ENCODE measurements at regions not wholly inside any gene's neighbourhood (a gene's known extent, or its start where the extent isn't known, plus 50 kb on each side); places are given as distances from the start of the nearest gene placed in this dataset.
A peak's percentile ranks its signal among the peaks of the same experiment; 100 is the strongest.

DNA sequence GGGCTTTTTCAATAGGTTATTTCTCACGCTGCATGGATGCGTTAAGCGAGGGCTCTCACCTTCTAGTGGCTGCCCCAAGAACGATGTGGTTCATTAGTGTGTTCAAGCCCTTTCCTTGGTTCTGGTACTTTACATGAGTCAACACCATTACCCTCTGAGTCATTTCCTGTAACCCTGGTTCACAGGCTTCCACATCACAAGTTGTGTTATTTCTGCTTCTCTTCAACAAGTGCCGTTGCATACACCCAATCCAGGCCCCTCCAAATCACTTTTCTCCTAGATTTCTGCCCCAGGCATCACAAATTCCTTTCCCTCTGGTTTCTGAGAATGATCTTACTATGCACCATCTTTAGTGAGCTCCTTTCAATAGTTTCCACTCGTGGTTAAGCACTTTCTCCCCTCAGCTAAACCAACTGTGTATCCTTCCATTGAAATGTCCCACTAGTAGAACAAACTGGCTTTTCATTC lies 69.5 kb upstream of the RAD23B start:
- DNase-seq, result peak; percentile 35
- H3K4me3 ChIP-seq, result no peak overlapping the region
- no peaks in the 10 kb centered on the region for H3K27me3 ChIP-seq

GRCh38 chr9:107214381-107214780 lies 68.7 kb upstream of the RAD23B start:
- H3K9me3 ChIP-seq, result no peaks in the 10 kb centered on the region
- H3K36me3 ChIP-seq, result no peaks in the 10 kb centered on the region
- H3K4me3 ChIP-seq, result no peak overlapping the region
- H3K27me3 ChIP-seq, result no peaks in the 10 kb centered on the region
- DNase-seq, result no peak

More for the DNA sequence above, 69.5 kb upstream of the RAD23B start:
- no peaks in the 10 kb centered on the region for H3K36me3 ChIP-seq
- H3K9me3 ChIP-seq, result no peaks in the 10 kb centered on the region

DNA sequence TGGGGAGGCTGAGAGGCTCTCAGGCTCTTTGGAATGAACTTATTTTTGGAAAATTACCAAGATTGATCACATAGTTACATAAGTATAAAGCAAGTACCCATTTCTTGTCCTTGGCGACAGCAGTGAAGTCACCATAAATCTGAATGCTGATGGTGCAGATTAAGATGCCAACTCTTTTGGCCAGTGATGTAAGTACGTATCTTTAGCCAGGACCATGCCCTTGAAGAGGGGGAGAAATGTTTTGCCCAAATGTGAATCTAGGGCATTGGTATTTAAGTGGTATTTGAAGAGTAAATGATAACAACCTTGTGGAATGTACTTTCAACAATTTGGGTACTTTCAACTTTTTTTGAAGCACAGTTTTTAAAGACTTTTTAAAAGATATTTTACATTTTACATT lies 68.2 kb upstream of the RAD23B start:
- peak; percentile 19 for DNase-seq
- Histone ChIP-seq H3K27me3 (no peaks in the 10 kb centered on the region), H3K4me3 (no peak overlapping the region)

GRCh38 chr9:107215381-107215780 lies 67.7 kb upstream of the RAD23B start:
- no peak for DNase-seq
- Histone ChIP-seq H3K4me3 (no peak overlapping the region), H3K9me3 (no peaks in the 10 kb centered on the region), H3K36me3 (no peaks in the 10 kb centered on the region), H3K27me3 (no peaks in the 10 kb centered on the region)

More for the DNA sequence above, 68.2 kb upstream of the RAD23B start:
- Histone ChIP-seq H3K36me3 (no peaks in the 10 kb centered on the region), H3K9me3 (no peaks in the 10 kb centered on the region)

DNA sequence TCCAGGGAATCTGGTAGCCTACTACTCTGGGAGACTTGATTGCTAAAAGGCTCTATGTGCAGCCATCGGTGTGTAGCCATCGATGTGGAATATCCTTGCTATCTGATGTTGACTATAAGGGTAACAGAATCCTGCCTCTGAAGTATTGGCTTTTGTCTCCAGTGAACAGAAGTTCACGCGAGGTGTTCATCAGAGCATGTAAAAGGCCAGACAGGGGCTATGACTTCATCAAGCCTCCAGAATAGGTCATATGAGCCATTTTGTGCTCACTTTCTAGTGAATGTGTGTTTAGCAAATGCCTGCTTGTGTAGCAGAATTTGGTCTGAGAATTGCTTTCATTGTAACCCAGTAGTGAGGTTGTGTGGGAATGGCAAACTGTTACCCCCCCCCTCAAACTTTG lies 66.8 kb upstream of the RAD23B start:
- Histone ChIP-seq H3K9me3 (no peaks in the 10 kb centered on the region), H3K4me3 (no peak overlapping the region), H3K27me3 (no peaks in the 10 kb centered on the region), H3K36me3 (no peaks in the 10 kb centered on the region)
- DNase-seq, result no peak

DNA sequence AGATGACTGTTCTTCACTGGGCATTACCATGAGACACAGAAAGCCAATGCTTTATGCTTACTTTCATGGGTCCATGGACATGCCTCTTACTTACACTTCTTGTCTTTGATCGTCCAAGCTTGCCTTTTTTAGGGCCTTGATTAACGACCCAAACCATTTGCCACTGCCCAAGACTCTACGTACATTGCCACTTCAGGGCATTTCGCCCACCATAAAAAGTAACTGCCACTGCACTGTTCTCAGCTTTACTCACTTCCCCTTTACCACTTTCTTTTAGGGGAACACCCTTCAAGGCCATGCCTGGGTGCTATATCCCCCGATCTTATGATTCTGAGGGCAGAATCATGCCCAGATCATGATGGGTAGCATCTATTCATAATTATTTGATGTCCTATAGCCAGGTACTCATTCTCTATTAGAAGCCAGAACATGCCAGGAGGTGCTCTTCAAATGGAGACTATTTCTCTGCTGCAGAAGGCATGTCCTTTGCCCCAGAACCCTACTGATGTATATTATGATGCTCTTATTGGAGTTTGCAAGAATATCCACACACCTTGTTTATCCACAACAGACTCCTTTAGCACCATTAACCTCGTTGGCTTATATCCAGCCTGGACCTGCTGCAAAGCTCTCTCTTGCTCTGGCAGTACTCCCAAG lies 64.1 kb upstream of the RAD23B start:
- H3K27me3 ChIP-seq, result no peaks in the 10 kb centered on the region
- no peak overlapping the region for H3K4me3 ChIP-seq
- H3K9me3 ChIP-seq, result no peaks in the 10 kb centered on the region
- DNase-seq, result no peak
- no peaks in the 10 kb centered on the region for H3K36me3 ChIP-seq

DNA sequence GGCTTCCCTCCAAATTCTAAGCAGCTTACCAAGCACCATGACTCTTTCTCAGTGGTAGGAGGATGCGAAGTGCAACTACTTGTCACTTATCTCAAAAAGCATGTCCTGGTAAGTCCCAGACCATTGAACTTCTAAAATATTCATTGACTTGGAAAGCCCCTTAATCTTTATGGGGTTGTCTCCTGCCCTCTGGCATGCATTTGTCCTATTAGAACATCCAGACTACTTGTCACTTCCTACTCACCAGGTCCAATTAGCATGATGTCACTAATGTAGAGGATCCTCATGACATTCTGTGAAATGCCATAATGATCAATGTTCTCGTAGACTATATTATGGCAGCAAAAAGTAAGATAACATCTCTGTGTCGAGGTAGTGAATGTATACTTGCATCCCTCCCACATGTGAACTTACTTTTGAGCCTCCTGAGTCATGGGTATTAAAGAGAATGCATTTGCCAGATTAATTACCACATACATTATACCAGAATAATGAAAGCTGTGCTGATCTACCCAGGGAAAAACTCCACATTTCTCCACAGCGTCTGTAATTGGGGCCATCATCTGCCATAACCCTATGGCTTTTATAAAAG lies 63.5 kb upstream of the RAD23B start:
- Histone ChIP-seq H3K9me3 (no peaks in the 10 kb centered on the region), H3K4me3 (no peak overlapping the region), H3K27me3 (no peaks in the 10 kb centered on the region), H3K36me3 (no peaks in the 10 kb centered on the region)
- DNase-seq, result no peak

- Histone ChIP-seq H3K36me3 (no peaks in the 10 kb centered on the region), H3K4me3 (no peak overlapping the region), H3K27me3 (no peaks in the 10 kb centered on the region), H3K9me3 (no peaks in the 10 kb centered on the region)
- DNase-seq, result no peak
These were observed 61.8 kb upstream of the RAD23B start for GRCh38 chr9:107221321-107221720.

DNA sequence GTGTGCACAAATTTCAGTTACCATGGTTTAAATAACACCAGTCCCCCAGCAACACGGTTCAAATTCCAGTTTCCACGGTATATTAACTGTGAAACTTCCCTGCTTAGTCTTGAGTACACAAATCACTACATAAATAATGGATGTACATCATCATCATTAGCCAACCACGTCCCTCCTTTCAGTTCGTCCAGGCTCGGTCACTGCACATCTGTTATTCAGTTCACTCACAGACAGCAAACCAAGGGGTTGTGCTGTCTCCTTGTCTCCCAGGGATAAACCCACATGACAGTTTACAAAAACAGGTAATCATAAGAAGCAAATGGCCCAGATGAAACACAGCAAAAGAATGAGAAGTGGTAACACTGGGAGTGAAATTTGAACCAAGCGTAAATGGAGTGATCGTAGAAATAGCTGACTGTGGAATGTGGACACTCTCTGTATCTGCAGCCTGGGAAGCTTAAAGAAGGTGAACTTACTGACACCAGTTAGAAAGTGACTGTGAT lies 61.0 kb upstream of the RAD23B start:
- H3K27me3 ChIP-seq, result no peaks in the 10 kb centered on the region
- no peaks in the 10 kb centered on the region for H3K36me3 ChIP-seq
- DNase-seq, result no peak
- no peaks in the 10 kb centered on the region for H3K9me3 ChIP-seq
- H3K4me3 ChIP-seq, result no peak overlapping the region

GRCh38 chr9:107223381-107223780 lies 59.7 kb upstream of the RAD23B start:
- Histone ChIP-seq H3K27me3 (no peaks in the 10 kb centered on the region), H3K36me3 (no peaks in the 10 kb centered on the region), H3K9me3 (no peaks in the 10 kb centered on the region), H3K4me3 (no peak overlapping the region)
- DNase-seq, result no peak

DNA sequence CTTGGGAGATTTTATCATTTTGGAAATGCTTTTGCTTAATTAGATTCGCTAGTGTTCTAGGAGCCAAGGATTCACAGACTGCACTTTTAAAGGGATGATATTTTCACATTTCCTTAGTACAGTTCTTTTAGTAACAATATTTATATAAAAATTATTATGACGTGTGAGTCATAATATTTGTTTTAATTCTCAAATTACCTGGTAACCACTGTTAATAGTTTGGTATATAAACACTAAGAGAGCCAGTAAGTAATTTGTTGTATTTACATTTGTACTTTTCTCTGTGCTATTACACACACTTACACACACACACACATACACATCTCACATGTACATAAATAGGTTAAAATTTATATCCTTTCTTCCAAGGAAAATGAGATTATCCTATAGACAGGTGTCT lies 58.8 kb upstream of the RAD23B start:
- Histone ChIP-seq H3K27me3 (no peaks in the 10 kb centered on the region), H3K36me3 (no peaks in the 10 kb centered on the region), H3K4me3 (no peak overlapping the region), H3K9me3 (no peaks in the 10 kb centered on the region)
- DNase-seq, result no peak

GRCh38 chr9:107226421-107226820 lies 56.7 kb upstream of the RAD23B start:
- Histone ChIP-seq H3K36me3 (no peaks in the 10 kb centered on the region), H3K9me3 (no peaks in the 10 kb centered on the region), H3K27me3 (no peaks in the 10 kb centered on the region), H3K4me3 (no peak overlapping the region)
- DNase-seq, result peak; percentile 20

GRCh38 chr9:107227774-107228173 lies 55.3 kb upstream of the RAD23B start:
- no peaks in the 10 kb centered on the region for H3K36me3 ChIP-seq
- no peak overlapping the region for H3K4me3 ChIP-seq
- no peaks in the 10 kb centered on the region for H3K9me3 ChIP-seq
- no peaks in the 10 kb centered on the region for H3K27me3 ChIP-seq
- no peak for DNase-seq

DNA sequence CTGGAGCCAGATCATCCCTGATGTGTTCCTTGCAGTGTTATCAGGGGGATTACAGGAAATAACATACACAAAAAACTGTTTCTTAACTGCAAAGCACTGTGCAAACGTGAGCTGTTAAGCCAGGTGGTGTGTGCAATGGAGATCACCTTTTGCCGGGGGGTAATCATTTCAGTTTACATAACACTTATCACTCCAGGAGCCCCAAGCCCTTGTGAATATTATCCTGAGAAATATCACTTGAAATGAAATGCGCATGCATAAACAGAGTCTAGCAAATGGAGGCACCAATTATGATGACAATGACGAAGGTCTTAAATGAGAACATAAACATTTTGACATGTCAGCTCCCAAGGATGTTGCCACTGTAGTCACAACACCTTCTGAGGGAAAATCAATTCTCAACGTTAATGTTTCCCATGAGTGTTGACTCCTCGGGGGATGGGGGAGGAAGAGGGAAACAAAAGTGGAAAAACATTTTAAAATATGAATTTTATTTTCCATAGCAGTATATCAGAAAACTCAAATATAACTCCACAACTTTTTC lies 54.5 kb upstream of the RAD23B start:
- no peak overlapping the region for H3K4me3 ChIP-seq

DNA sequence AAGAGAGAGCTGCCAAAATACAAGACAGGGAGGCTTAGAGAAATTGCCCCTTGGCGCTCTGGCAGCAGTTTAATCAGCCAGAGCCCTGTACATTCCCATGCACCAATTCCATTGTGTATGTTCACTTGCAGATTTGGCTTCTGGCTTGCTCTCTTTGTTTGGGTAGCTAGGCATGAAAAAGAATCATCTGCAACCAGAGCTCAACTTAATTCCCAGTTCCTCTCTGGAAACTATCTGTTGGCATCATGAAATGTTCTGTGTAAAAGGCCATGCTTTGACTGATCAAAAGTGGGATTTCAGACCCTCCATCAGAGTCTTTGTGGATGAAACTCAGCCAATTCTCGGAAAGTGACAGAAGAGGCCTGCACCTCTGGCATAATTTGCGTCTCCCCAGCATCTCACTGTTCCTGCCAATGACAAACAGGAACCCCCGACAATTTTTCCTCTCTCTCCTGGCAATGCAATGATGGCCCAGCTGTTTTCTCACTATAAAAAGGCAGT lies 53.8 kb upstream of the RAD23B start:
- Histone ChIP-seq H3K27me3 (no peaks in the 10 kb centered on the region), H3K9me3 (no peaks in the 10 kb centered on the region), H3K36me3 (no peaks in the 10 kb centered on the region), H3K4me3 (no peak overlapping the region)
- DNase-seq, result no peak

More for the DNA sequence above, 54.5 kb upstream of the RAD23B start:
- Histone ChIP-seq H3K36me3 (no peaks in the 10 kb centered on the region), H3K9me3 (no peaks in the 10 kb centered on the region), H3K27me3 (no peaks in the 10 kb centered on the region)
- DNase-seq, result no peak

All from MG63 (cell line).